ENCODE measurements at regions not wholly inside any gene's neighbourhood (a gene's known extent, or its start where the extent isn't known, plus 50 kb on each side); places are given as distances from the start of the nearest gene placed in this dataset.

DNA sequence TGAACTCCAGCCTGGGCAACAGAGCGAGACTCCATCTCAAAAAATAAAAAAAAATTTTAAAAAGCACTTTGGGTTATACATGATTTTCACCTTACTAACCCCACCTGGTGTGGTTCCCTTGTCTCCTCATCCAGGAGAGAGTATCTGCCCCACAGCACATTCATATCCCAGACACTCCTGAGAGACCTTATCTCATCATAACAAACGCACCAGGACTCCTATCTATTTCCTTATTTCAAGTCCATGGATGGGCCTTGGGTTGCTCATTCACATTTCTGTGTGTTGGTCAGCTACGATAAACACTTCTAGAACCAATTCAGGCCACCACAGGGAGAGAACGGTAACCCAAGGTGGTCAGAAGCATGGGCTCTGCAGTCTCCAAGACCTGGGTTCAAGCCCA, 88.6 kb upstream of the SPATA12 start:
- Histone ChIP-seq H3K4me3 (no peak overlapping the region), H3K27ac (no peak overlapping the region), H3K4me1 (no peaks in the 10 kb centered on the region), H3K27me3 (no peaks in the 10 kb centered on the region), H3K36me3 (no peaks in the 10 kb centered on the region), H3K9me3 (no peaks in the 10 kb centered on the region)
- DNase-seq = no peak
- intact Hi-C loops (cut with DNase I; ENCODE audit: low total_unique reads) = no loop called here
- TF ChIP-seq, protein P1, sequence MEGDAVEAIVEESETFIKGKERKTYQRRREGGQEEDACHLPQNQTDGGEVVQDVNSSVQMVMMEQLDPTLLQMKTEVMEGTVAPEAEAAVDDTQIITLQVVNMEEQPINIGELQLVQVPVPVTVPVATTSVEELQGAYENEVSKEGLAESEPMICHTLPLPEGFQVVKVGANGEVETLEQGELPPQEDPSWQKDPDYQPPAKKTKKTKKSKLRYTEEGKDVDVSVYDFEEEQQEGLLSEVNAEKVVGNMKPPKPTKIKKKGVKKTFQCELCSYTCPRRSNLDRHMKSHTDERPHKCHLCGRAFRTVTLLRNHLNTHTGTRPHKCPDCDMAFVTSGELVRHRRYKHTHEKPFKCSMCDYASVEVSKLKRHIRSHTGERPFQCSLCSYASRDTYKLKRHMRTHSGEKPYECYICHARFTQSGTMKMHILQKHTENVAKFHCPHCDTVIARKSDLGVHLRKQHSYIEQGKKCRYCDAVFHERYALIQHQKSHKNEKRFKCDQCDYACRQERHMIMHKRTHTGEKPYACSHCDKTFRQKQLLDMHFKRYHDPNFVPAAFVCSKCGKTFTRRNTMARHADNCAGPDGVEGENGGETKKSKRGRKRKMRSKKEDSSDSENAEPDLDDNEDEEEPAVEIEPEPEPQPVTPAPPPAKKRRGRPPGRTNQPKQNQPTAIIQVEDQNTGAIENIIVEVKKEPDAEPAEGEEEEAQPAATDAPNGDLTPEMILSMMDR (IDR thresholded peaks at IDR 0.05) = no peak

DNA sequence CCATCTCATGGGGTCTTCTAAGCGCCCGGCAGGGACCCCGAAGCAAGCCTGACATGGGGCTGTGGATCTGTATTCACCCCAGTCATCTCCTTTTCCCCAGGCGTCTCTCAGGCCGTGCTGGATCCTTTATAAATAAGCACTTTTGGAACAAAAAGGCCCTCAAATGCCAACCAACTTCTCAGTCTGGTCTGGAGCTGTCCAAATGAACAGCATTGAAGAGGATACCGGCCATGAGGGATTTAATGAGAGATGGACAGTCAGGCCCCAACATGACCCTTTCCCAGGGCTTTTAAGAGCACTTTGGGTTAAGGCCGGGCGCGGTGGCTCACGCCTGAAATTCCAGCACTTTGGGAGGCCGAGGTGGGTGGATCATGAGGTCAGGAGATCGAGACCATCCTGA, 89.2 kb upstream of the SPATA12 start:
- H3K9me3 ChIP-seq = no peaks in the 10 kb centered on the region

DNA sequence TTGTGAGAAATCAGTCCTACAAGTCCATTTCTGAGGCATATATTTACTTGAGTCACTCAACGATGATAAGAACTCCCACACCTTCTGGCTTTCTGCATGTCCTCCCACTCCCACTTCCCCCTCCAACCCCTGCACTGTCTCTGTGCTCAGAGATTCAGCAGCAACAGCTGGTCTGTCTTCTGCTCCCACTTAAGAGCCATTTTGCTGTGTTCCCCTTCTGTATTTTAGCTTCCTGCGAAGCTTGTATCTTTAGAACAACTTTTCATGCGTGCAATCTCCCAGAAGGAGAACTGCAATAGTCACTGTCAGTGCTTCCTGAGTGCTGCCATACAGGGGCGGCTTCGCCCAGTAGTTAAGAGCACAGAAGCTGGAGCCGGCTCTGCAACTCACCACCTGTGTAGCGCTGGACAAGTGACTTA, 90.0 kb upstream of the SPATA12 start:
- no peaks in the 10 kb centered on the region for H3K27me3 ChIP-seq
- no peak for DNase-seq
- H3K4me1 ChIP-seq = no peaks in the 10 kb centered on the region
- no peak overlapping the region for H3K4me3 ChIP-seq
- intact Hi-C loops (cut with DNase I; ENCODE audit: low total_unique reads) = no loop called here
- no peaks in the 10 kb centered on the region for H3K9me3 ChIP-seq
- H3K36me3 ChIP-seq = no peaks in the 10 kb centered on the region
- no peak overlapping the region for H3K27ac ChIP-seq
- TF ChIP-seq, protein P1 (IDR thresholded peaks at IDR 0.05) = no peak

More for the DNA sequence above, 89.2 kb upstream of the SPATA12 start:
- no peak overlapping the region for H3K27ac ChIP-seq
- H3K4me3 ChIP-seq = no peak overlapping the region
- H3K4me1 ChIP-seq = no peaks in the 10 kb centered on the region
- DNase-seq = no peak
- H3K36me3 ChIP-seq = no peaks in the 10 kb centered on the region
- no peaks in the 10 kb centered on the region for H3K27me3 ChIP-seq
- TF ChIP-seq, protein P1 (IDR thresholded peaks at IDR 0.05) = no peak
- intact Hi-C loops (cut with DNase I; ENCODE audit: low total_unique reads) = no loop called here

DNA sequence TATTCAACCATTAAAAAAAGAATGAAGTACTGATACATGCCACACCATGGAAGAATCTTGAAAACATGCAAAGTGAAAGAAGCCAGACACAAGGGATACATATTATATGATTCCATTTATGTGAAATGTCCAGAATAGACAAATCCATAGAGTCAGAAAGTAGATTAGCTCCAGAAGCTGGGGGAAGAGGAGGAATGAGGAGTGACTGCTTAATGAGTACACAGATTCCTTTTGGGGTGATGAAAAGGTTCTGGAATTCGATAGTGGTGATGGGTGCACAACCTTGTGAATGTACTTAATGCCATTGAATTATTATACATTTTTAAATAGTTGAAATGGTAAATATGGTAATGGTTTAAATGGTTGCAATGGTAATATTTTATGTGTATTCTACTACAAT, 90.6 kb upstream of the SPATA12 start:
- no peak overlapping the region for H3K27ac ChIP-seq
- TF ChIP-seq, protein P1 (IDR thresholded peaks at IDR 0.05) = no peak
- H3K36me3 ChIP-seq = no peaks in the 10 kb centered on the region
- intact Hi-C loops (cut with DNase I; ENCODE audit: low total_unique reads) = no loop called here
- H3K9me3 ChIP-seq = no peaks in the 10 kb centered on the region
- no peak for DNase-seq
- no peaks in the 10 kb centered on the region for H3K27me3 ChIP-seq
- no peaks in the 10 kb centered on the region for H3K4me1 ChIP-seq
- H3K4me3 ChIP-seq = no peak overlapping the region

DNA sequence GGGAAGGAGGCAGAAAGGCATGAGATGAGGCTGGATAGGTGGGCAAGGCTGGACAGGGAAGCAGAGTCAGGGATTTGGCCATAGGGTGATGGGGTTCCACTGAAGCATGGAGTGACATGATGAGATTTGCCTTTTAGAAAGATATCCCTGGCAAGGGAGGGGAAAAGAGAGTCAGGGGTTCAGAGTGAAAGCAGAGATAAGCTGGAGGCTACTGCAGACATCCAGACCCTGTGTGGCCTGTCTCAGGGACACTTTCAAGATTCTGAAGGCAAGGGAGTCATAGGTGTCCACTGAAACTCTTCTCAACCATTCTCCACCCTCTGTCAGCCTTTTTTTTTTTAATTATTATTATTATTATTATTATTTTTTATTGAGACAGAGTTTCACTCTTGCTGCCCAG, 94.0 kb upstream of the SPATA12 start:
- TF ChIP-seq, protein P1 (IDR thresholded peaks at IDR 0.05) = no peak
- intact Hi-C loops (cut with DNase I; ENCODE audit: low total_unique reads) = no loop called here

DNA sequence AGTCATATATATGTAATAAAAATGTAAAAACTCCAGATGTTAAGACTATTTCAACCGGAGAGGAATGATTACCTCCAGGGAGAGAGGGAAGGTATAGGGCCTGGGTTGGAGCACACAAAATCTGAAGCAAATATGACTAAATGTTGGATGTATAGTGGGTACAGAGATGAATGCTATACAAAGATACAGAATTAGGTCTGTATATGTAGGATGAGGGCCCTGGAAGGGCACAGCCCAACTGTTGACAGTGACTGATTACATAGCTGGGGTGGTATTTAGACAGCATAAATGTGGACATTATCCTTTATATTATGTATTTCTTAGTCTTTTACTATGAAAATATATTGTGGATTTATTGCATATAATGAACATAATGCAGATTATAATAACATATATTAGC, 94.4 kb upstream of the SPATA12 start:
- Histone ChIP-seq H3K4me1 (no peaks in the 10 kb centered on the region), H3K36me3 (no peaks in the 10 kb centered on the region), H3K27me3 (no peaks in the 10 kb centered on the region), H3K9me3 (no peaks in the 10 kb centered on the region), H3K4me3 (no peak overlapping the region), H3K27ac (no peak overlapping the region)
- intact Hi-C loops (cut with DNase I; ENCODE audit: low total_unique reads) = no loop called here
- no peak for DNase-seq
- TF ChIP-seq, protein P1 (IDR thresholded peaks at IDR 0.05) = no peak

More for the DNA sequence above, 94.0 kb upstream of the SPATA12 start:
- no peaks in the 10 kb centered on the region for H3K9me3 ChIP-seq
- no peaks in the 10 kb centered on the region for H3K4me1 ChIP-seq
- no peaks in the 10 kb centered on the region for H3K36me3 ChIP-seq
- no peaks in the 10 kb centered on the region for H3K27me3 ChIP-seq
- DNase-seq = no peak
- H3K4me3 ChIP-seq = no peak overlapping the region
- no peak overlapping the region for H3K27ac ChIP-seq
